ENCODE measurements at regions not wholly inside any gene's neighbourhood (a gene's known extent, or its start where the extent isn't known, plus 50 kb on each side); places are given as distances from the start of the nearest gene placed in this dataset.
"Not testable (repeated sequence)": the region's sequence is repeated elsewhere in the genome, so short reads cannot be mapped to it uniquely, and the experiment has no call there.

DNA sequence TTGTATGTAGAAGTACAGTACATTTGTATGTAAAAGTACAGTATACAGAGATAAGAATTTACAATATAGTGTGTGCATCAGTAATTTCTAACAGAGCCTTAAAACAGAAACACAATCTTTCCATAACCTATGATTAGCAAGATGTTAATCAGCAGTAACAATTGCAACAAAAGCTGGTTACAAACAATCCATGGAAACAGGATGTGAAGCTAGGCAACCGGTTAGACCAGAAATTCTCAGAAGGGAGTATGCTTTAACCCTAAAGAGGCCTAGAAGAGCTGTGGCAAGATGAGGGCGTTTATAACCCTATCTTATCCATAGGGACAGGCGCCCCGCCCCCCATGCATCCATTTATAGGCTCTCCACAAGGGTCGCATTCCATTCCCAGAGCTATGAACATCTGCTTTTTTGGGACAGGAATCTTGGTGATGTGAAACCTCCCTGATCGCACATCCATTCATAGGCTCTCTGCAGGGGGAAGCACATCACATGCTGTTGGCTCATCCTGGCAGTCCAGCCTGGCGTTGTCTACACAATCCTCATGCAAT, 180.3 kb downstream of the PDGFRA start:
- not testable (repeated sequence) for DNase-seq

DNA sequence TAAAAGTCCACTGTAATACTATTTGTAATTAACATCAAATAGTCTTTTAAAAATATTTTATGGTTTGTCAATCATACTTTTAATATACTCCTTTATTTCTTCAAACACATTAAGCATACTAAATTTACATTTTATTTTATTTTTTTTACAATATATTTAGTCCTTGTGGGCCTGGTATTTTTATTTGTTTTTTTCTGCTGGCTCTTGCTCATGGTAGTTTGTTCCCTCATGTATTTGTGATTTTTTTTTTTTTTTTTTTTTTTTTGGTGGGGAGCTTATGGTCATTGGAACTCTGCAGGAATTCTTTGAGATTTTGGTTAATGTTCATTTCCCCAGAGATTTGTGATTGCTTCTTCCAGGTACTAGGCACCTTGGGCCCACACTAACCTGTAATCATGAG, 185.5 kb downstream of the PDGFRA start:
- no peak for DNase-seq

DNA sequence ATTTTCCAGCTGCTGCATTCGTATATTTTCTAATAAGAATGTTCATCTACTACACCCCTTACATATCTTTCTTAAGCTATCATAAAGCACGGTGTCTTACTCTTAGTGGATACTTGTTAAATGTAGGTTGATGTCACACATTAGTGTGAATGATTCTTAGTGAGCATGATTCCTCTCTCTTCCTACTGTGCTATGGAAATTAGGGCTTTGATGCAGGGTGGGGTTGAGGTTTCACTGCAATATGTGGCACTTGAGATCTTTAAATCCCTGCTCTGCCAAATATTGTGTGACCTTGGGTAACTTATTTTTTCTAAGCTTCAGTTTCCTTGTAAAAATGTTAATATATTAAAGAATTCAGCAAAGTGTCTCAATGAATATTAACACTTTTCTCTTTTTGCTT, 188.4 kb downstream of the PDGFRA start:
- no peak for DNase-seq

DNA sequence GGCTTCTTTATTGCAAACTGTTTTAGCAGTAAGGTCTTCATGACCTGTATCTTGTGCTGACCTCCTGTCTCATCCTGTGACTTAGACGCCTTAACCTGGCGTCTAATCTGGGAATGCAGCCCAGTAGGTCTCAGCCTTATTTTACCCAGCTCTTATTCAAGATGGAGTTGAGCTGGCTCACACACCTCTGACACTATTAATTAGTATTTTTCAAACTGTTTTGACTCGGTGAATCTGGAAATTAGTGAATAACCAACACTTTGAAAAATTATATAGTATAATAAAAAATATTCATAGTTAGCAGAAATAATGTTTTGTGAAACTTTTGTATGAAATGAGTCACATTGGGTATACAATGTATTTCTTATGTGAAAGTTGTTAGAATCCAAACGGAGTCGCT, 189.4 kb downstream of the PDGFRA start:
- no peak for DNase-seq

DNA sequence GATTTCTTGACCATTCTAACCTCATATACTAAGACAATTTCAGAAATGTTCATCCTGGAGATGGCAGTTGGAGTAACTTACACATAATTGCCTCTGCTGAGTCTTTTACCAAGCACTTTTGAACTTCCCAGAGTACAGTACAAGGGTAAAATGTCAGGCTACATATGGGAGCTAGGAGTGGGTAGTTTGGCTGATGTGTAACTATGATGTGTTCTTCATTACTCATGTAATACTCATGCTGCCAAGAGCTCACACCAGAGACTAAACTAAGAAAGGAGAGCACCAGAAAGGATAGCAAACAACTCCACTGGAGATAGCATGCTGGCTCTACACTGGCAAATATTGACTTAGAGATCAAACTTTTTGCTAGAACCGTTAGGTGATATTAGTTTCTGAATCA, 194.0 kb downstream of the PDGFRA start:
- no peak for DNase-seq

DNA sequence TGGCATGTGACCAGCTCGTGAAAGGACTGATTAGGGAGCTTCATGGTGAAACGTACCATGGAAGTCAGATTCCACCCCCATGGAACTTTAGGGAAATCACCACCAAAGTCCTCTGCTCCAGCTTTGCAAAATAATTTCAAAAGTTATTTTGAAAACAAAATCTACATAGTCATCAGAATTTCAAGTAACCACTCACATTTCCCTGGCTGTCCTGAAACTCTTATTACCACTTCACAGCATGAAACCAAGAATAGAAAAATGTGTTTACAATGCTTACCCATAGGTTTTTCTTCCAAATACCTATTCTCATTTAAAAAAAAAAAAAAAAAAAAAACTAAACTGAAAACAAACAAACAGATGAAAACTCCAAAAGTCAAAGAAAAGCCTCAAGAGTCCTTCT, 198.7 kb downstream of the PDGFRA start:
- DNase-seq, result no peak

DNA sequence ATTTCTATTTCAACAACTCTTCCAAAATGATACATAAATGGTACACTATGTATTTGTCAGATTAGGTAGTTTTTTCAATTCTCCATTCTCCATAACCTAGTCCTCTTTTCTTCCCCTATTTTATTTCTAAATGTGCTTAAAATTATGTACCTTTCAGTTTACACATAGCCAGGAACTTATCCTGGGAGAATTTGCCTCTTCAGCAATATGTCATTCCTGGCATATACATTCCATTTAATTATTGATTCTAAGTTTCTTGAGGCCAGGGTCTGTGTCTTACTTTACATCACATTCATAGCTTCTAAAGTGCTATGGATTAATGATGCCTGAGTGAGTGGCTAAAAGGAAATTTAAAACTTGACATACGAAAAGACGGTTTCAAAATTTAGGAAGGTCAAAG, 199.8 kb downstream of the PDGFRA start:
- DNase-seq, result no peak

DNA sequence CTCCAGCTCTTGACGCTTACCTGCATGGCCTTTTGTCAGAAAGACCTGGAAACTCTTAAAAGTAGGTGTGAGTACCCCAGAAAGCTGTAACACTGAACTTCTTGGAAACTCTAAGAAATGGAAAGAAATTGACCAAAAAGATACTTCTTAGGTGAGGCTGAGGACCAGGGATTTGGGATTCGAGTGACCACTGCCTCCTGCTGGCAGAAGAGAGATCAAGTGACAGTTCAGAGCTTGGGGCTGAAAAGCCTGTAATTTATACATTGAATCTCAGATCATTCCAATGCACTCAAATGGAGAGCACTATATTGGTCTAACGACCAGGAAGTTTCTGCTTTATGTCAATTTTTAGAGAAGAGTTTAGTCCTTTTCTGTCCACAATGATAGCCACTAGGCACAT, 204.6 kb downstream of the PDGFRA start:
- no peak for DNase-seq

DNA sequence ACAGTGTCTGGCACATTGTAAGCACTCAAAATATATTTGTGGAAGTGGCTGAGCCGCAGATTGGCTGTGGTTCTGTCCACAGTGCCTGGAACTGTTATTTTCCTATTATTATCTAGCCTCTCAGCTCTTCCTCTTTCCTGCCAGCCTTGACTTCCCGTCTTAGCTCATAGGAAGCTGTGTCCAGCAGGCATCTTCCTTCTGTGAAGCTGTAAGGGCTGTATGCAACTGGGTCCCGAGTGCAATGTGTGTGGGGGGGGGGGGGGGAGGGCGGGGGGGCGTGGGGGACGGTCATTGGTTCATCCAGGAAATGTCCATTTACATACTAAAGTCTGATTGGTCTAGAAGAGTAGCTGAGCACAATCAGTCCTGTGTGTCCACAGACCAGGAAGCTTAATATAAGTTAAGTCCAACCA, 210.7 kb downstream of the PDGFRA start:
- no peak for DNase-seq

DNA sequence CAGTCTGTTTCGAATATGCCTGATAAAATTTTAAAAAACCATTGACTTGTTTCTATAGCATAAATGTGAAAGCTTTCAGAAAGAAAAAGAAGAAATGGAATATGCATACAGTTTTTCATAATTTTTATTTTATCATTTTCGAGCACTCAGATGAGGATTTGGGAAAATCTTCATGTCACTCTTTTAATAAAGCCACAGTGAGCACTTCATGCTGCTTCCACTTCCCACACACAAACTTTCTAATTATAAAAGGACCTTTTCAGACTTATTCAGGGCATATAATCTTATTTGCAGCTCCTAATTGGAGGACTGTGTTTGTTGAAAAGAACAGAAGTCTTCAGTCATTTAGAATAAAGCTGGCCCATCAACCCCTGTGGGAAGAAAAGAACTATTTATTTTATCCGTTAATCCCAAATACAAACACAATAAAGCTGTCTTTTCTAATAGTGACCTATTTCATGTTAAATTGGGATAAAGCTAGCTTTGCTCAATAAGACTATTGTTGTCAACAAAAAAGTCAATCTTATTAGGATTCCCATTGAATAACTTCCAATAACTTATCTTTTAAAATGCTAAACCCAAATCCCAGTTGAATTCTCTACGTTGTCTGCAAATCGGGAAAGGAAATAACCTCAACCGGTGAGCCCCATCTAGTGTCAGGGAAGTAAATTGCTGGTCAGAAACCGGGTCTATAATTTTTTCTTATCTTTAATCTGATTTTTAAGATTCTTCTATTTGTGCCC, 211.5 kb downstream of the PDGFRA start:
- DNase-seq, result peak; percentile 31

DNA sequence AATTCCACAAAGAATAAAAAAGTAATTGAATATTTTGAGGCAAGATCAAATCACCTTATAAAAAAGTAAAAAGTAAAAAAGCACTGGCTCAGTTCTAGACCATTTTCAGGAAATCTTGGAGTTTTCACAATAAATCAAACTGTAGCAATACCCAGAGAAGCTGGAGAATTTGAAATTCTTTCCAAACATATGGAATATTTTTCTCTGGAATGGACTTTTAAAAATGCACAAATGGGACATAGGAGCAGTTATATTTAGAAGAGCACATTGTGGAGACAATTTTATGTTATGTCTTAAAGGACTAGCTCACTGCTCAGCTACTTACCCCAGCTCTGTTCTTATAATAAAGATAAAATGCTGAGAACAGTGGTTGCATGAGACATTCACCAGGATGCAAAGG, 211.9 kb upstream of the KIT start:
- DNase-seq, result no peak

DNA sequence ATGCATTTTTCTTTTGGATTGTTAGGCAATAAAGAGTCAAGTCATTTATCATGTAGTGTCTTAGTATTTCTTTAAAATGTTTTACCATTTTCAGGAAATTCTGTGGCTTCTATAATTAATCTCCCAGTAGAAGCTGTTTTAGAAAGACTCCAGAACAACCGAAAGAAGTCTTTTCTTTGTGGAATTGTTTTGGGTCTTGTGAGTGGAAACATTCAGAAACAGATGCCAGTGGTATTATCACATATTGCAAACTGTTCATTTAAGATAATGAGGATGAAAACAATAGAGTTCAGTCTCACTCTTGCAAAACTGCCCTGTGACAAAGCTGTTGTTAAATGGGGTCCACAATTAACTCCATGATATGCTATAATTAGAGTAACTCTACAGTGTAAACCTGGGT, 211.2 kb upstream of the KIT start:
- DNase-seq, result no peak

DNA sequence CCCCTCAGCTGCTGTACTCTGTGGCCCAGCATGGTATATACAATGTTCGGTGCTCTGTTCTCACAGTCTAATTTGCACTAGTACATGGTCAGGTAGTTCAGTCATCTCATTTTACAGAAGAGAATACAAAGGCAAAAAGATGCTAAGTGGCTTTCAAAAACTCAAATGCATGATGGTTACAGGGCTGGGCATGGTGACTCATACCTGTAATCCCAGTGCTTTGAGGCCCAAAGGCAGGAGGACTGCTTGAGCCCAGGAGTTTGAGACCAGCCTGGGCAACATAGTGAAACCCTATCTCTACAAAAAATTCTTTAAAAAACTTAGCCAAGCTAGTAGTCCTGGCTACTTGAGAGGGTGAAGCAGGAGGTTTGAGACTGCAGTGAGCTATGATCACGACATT, 210.5 kb upstream of the KIT start:
- DNase-seq, result no peak

DNA sequence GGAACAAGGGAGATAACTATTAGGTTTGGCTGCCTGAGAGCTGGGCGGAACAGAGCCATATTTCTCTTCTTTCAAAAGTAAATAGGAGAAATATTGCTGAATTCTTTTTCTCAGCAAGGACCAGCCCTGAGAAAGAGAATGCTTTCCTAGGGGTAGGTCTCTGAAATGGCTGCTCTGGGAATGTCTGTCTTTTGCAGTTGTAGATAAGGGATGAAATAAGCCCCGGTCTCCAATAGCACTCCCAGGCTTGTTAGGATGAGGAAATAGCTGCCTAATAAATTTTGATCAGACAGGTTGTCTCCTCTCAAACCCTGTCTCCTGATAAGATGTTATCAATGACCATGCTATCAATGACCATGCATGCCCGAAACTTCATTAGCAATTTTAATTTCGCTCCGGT, 207.8 kb upstream of the KIT start:
- DNase-seq, result no peak

DNA sequence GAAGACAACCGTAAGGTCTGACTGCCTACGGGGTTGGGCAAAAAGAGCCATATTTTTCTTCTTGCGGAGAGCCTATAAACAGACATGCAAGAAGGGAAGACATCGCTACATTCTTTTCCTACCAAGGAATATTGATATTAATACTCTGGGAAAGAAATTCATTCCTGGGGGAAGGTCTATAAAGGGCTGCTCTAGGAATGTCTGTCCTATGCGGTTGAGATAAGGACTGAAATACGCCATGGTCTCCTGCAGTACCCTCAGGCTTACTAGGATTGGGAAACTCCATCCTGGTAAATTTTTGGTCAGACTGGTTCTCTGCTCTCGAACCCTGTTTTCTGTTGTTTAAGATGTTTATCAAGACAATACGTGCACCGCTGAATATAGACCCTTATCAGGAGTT, 190.8 kb upstream of the KIT start:
- not testable (repeated sequence) for DNase-seq

DNA sequence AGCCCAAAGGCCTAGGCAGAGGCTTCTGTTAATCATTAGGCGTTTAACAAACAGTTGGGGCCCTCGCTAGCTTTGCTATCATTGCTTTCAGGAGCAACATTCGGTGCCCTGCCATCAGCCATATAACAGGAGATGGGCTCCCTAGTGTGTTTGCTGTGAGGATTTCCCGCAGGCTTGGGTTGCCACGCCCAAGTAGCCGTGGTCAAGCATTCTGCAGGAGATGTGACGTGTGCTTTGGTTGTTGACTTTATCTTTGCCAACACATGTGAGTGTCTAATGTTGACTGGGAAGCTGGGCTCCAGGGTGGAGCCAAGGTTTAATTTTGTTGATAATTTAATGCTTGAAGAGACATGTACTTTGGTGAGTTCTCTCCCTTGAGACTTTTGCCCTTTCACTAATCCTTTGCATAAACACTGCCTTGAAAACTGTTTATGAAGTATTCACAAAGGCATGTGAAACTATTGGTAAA, 184.6 kb upstream of the KIT start:
- DNase-seq, result no peak

DNA sequence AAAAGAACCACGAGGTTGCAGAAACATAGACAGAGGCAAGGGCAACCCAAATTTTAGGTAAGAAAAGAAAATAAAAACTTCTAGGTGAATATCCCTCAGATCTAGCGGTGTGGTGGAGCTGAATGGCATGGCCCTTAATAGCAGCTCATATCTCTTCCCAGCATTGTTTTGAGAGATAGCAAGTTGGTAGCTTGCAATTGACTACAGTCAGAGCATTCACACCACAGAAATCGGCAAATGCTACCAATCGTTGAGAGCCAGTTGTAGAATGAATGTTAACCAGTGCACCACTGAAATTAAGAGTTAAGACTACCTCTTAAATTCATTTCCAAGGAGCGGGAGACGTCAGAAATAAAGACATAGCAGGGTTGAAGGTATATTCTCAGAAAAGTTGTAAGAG, 184.0 kb upstream of the KIT start:
- no peak for DNase-seq

DNA sequence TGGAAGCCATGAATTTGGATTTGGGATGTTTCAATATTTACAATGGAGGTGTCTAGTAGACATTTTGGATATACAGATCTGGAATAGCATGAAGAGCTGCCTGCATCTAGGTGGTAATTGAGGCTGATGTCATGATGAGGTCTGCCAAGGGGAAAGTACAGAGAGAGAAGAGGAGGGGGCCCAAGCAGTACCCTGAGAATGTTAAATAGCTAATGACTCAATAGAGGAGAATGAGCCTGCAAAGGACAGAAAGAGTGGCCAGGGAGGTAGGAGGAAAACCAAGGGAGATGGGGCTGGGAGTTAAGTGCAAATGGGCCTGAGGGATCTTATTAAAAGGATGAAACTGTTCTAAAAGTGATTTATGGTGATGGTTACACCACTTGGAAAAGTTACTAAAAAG, 182.2 kb upstream of the KIT start:
- DNase-seq, result no peak

DNA sequence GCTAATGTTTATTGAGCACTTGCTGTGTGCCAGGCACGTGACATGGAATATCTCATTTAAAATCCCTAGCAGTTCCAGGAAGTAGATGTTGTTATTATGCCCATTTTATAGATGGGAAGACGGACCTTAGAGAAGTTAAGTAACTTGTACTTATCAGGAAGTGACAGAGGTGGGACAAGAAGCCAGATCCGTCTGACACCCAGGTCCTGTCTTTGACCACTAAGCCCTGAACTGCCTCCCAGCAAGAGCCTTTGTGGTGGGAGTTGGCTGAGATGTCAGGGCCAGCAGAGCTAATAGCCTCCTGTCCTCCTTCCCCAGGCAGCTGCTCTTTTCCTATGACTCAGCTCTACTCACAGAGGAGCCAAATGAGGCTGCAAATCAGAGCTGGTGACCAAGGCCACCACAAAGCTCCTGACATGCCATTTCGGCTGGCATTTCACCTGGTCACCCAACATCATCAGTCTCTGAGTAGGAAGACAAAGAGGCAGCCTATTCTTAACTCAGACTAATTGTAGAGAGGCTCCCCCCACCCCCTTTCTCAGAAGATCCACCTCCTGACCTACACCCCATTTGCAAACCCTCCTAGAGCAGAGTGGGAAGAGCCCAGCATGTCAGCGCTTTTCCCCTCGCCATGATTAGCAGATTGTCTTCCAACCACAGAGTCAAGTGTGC, 175.1 kb upstream of the KIT start:
- no peak for DNase-seq

DNA sequence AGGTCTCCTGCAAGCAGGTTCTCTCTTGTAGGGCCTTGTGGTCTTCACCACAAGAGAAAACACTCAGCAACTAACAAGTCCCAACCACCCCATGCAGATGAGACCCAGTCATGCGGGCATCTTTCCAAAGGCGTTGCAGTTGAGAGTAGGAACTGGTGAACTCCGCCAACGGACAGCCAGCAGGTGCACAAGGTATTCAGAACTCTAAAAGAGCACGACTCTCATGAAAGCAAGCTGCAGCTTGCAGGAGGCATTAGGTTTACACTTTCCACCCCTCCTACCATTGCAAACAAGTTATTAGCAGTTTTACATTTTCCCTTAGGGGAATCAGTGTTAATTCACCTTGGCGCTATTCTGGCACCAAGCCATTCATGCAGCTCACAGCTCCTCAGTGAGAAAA, 173.4 kb upstream of the KIT start:
- no peak for DNase-seq

DNA sequence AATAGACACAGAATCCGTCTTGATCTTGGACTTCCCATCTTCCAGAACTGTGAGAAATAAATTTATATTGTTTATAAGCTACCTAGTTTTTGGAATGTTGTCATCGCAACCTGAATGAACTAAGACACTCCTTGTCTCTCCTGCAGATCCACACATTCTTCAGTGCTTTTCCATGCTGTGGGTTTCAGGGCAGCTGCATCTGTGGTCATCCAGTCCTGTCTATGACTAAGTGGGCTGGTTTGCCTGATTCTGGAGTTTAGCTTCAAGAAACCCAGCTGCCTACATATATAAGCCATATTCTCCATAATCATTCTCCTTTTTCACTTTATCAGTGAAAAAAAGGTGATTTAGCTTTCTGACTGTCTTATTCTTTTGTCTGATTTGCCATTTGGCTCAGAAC, 170.3 kb upstream of the KIT start:
- no peak for DNase-seq

DNA sequence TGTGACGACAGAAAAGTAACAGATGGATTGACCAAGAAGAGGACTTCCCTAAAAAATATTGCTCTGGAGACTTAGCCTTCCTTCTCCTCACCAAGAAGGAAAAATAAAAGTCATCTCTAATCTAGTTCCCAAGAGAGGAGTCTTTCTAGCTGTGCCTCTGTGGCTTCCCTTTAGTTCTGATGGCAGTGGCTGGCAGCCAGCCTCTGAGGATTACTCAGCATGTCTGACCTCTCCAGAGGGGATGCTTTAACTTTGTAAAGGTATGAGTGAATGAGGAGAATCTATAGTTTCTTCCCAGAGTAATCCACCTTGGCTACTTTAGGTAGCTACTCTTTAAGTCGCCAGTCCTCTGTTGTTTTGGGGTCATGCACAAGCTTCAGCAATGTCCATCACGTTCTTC, 163.9 kb upstream of the KIT start:
- no peak for DNase-seq

DNA sequence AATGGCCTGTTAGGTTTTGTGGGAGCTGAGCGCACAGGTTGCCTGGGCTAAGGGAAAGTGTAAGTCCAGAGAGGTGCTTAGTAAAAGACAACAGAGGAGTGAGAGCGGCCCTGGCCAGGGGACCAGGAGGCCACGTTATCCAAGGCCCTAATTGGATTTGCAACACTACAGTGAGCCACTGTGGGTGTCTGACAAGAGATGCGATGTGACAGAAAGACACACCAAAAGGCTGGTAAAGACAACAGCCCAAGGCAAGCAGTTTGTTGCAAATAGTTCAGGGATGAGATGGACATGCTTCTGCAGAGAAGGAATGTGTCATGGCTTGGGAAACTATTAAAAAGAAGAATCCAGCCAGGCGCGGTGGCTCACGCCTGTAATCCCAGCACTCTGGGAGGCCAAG, 162.7 kb upstream of the KIT start:
- no peak for DNase-seq

DNA sequence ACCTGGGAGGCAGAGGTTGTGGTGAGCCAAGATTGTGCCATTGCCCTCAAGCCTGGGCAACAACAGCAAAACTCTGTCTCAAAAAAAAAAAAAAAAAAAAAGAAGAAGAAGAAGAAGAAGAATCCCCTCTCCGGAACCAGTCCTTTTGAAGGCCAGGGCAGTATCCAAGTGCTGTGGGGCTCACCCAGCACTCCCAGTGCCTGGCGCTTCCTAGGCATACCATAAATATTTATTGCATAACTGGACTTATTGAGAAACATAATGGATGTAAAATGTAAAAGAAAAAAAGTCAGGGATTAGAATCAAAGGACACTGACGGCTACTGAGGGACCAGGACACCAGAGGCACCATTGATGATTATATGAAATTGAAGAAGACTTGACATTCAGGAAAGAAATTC, 162.1 kb upstream of the KIT start:
- DNase-seq, result no peak

DNA sequence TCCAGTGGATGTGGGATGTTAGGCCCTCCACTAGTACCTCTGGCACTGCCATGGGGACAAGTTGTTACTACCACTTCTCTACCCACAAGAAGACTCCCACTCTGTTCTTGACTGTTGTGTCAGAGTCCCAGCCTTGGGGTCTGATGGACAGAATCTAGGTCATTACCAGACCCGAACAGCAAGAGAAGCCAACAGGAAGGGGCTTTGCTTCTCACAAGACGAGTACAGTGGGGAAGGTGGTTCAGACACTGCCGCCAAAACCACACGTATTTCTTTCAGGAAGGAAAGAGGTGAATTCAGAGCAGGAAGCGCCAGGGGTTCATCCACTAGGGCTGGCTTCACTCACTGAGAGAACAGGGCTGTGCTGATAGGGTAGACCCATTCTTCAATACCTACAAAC, 161.3 kb upstream of the KIT start:
- DNase-seq, result no peak

All from amniotic stem cell (primary cell).